Peyer's patch (tissue), 4 donors: ENCODE measurements at regions not wholly inside any gene's neighbourhood (a gene's known extent, or its start where the extent isn't known, plus 50 kb on each side); places are given as distances from the start of the nearest gene placed in this dataset.

Experiments
- POLR2A ChIP-seq, 2 donors: fragments of 450-650 bp; IDR thresholded peaks; one replicate each; pipeline ENCODE4 v1.5.1; 2017; ENCODE audit warnings: antibody characterized with exemption in 2 of 2, mild to moderate bottlenecking in 2 of 2, moderate library complexity in 2 of 2
- TF ChIP-seq, protein P1 (sequence below), 6 experiments: fragments of 450-650 bp in 4 of 6; fragments of 200-600 bp in 2 of 6; sonication (generic) in 1 of 6; IDR thresholded peaks; one replicate each; pipeline ENCODE4 v1.5.1; 2017 to 2019; ENCODE audit warnings: antibody characterized with exemption in 6 of 6, mild to moderate bottlenecking in 3 of 6, moderate library complexity in 1 of 6

DNA sequence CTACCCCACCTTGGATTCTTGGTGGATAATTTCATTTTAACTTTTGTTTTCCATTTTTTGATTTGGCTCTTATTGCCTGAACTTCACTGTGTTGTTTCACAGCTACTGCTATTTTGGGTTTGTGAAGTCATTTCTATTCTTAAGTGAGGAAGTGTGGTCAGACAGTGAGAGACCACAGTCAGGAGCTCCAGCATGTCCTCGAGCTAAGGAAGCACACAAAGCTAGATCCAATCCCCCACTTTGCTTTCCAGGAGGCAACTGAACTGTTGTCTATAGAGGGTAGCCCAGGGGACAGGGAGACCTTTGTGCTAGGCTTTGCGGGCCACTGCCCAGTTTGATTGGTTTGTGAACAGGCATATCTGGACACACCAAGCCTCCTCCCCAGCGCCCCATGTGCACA lies 251.8 kb upstream of the KIRREL3 start:
- TF ChIP-seq, protein P1, sequence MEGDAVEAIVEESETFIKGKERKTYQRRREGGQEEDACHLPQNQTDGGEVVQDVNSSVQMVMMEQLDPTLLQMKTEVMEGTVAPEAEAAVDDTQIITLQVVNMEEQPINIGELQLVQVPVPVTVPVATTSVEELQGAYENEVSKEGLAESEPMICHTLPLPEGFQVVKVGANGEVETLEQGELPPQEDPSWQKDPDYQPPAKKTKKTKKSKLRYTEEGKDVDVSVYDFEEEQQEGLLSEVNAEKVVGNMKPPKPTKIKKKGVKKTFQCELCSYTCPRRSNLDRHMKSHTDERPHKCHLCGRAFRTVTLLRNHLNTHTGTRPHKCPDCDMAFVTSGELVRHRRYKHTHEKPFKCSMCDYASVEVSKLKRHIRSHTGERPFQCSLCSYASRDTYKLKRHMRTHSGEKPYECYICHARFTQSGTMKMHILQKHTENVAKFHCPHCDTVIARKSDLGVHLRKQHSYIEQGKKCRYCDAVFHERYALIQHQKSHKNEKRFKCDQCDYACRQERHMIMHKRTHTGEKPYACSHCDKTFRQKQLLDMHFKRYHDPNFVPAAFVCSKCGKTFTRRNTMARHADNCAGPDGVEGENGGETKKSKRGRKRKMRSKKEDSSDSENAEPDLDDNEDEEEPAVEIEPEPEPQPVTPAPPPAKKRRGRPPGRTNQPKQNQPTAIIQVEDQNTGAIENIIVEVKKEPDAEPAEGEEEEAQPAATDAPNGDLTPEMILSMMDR (IDR thresholded peaks at IDR 0.05): no peak
- TF ChIP-seq POLR2A (IDR thresholded peaks at IDR 0.05): no peak
